Tibial artery (tissue), 4 donors: ENCODE measurements at regions not wholly inside any gene's neighbourhood (a gene's known extent, or its start where the extent isn't known, plus 50 kb on each side); places are given as distances from the start of the nearest gene placed in this dataset.

Source experiments
- DNase-seq, 2 donors: peaks; one replicate each; pipeline ENCODE4 v3.0.0-alpha.2; 2019
- H3K27ac ChIP-seq, 2 donors: fragments of 200-600 bp; sonication (generic) in 1 of 2; 1 replicate in 1 of 2; 2 replicates in 1 of 2; pipeline ENCODE4 v1.5.1; 2018 to 2019; ENCODE audit warnings: mild to moderate bottlenecking in 1 of 2
- H3K27me3 ChIP-seq, 2 donors: fragments of 200-600 bp; sonication (generic) in 1 of 2; one replicate each; pipeline versions ENCODE4 v1.5.1 to v1.6.0; 2016 to 2019
- H3K36me3 ChIP-seq, 3 donors: fragments of 200-600 bp; sonication (generic) in 2 of 3; one replicate each; pipeline ENCODE4 v1.5.1; 2016 to 2019; ENCODE audit warnings: mild to moderate bottlenecking in 2 of 3
- H3K4me1 ChIP-seq, 4 donors: fragments of 200-600 bp; sonication (generic) in 2 of 4; 1 replicate in 3 of 4; 2 replicates in 1 of 4; pipeline ENCODE4 v1.5.1; 2016 to 2019
- H3K4me3 ChIP-seq, 2 donors: fragments of 200-600 bp; sonication (generic) in 1 of 2; 1 replicate in 1 of 2; 2 replicates in 1 of 2; pipeline ENCODE4 v1.5.1; 2018 to 2019; ENCODE audit warnings: mild to moderate bottlenecking in 2 of 2
- H3K9me3 ChIP-seq, 3 donors: fragments of 200-600 bp; sonication (generic) in 1 of 3; one replicate each; pipeline ENCODE4 v1.5.1; 2016 to 2019
- CTCF ChIP-seq, 2 experiments: fragments of 200-600 bp in 1 of 2; fragments of 450-650 bp in 1 of 2; IDR thresholded peaks; one replicate each; pipeline ENCODE4 v1.5.1; 2017 to 2019; ENCODE audit warnings: antibody characterized with exemption in 2 of 2, mild to moderate bottlenecking in 1 of 2, moderate library complexity in 1 of 2
- intact Hi-C: fragments of 100-400 bp; cut with DNase I; formaldehyde crosslinking; loops from one replicate; pipeline ENCODE4 v1.15.0; 2023; ENCODE audit warnings: low total_unique reads

DNA sequence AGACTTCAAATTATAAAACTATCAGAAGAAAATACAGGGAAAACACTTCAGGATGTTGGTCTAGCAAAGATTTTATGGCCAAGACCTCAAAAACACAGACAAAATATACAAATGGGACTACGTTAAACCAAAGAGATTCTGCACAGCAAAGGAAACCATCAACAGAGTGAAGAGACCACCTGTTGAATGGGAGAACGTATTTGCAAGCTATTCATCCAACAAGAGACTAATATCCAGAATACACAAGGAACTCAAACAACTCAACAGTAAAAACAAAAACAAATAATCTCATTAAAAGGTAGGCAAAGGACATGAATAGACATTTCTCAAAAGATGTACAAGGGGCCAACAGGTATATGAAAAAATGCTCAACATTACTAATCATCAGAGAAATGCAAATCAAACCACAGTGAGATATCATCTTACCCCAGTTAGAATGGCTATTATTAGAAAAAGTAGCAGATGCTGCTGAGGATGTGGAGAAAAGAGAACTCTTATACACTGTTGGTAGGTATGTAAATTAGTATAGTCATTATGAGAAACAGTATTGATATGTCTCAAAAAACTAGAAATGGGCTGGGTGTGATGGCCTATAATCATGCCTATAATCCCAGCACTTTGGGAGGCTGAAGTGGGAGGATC lies 112.6 kb downstream of the LRIG2 start:
- TF ChIP-seq CTCF (IDR thresholded peaks at IDR 0.05): no peak
- Histone ChIP-seq H3K27me3 (no peaks in the 10 kb centered on the region), H3K36me3 (no peaks in the 10 kb centered on the region), H3K4me1 (no peaks in the 10 kb centered on the region), H3K9me3 (no peaks in the 10 kb centered on the region), H3K4me3 (no peak overlapping the region), H3K27ac (no peak overlapping the region)
- intact Hi-C loops: no loop called here
- DNase-seq: no peak

- TF ChIP-seq CTCF (IDR thresholded peaks at IDR 0.05): no peak
- Histone ChIP-seq H3K4me3 (no peak overlapping the region), H3K36me3 (no peaks in the 10 kb centered on the region), H3K27me3 (peaks cover 0 to 6% of the 10 kb centered on the region in 2 donors), H3K4me1 (no peaks in the 10 kb centered on the region), H3K27ac (no peak overlapping the region), H3K9me3 (no peaks in the 10 kb centered on the region)
- DNase-seq: no peak
- intact Hi-C loops: no loop called here
Measured at GRCh38 chr1:113190078-113190477, 117.1 kb downstream of the LRIG2 start.

- no peak for TF ChIP-seq CTCF (IDR thresholded peaks at IDR 0.05)
- Histone ChIP-seq H3K27me3 (peaks cover 0 to 14% of the 10 kb centered on the region in 2 donors), H3K4me3 (no peak overlapping the region), H3K9me3 (no peaks in the 10 kb centered on the region), H3K36me3 (no peaks in the 10 kb centered on the region), H3K27ac (no peak overlapping the region), H3K4me1 (no peaks in the 10 kb centered on the region)
- DNase-seq: no peak
- intact Hi-C loops: no loop called here
Measured at GRCh38 chr1:113190930-113191329, 117.9 kb downstream of the LRIG2 start.

GRCh38 chr1:113191579-113192076 lies 118.6 kb downstream of the LRIG2 start:
- intact Hi-C loops: no loop called here
- no peak overlapping the region for H3K27ac ChIP-seq
- H3K9me3 ChIP-seq: no peaks in the 10 kb centered on the region
- TF ChIP-seq CTCF (IDR thresholded peaks at IDR 0.05): no peak
- H3K36me3 ChIP-seq: no peaks in the 10 kb centered on the region
- DNase-seq: no peak
- H3K27me3 ChIP-seq: peaks cover 0 to 14% of the 10 kb centered on the region in 2 donors
- no peaks in the 10 kb centered on the region for H3K4me1 ChIP-seq
- no peak overlapping the region for H3K4me3 ChIP-seq

GRCh38 chr1:113192242-113192641 lies 119.2 kb downstream of the LRIG2 start:
- H3K27me3 ChIP-seq: peaks cover 0 to 14% of the 10 kb centered on the region in 2 donors
- intact Hi-C loops: no loop called here
- H3K36me3 ChIP-seq: no peaks in the 10 kb centered on the region
- H3K9me3 ChIP-seq: no peaks in the 10 kb centered on the region
- no peak for DNase-seq
- no peaks in the 10 kb centered on the region for H3K4me1 ChIP-seq
- no peak overlapping the region for H3K27ac ChIP-seq
- TF ChIP-seq CTCF (IDR thresholded peaks at IDR 0.05): no peak
- H3K4me3 ChIP-seq: no peak overlapping the region
